ENCODE measurements at regions not wholly inside any gene's neighbourhood (a gene's known extent, or its start where the extent isn't known, plus 50 kb on each side); places are given as distances from the start of the nearest gene placed in this dataset.
A peak's percentile ranks its signal among the peaks of the same experiment; 100 is the strongest.

DNA sequence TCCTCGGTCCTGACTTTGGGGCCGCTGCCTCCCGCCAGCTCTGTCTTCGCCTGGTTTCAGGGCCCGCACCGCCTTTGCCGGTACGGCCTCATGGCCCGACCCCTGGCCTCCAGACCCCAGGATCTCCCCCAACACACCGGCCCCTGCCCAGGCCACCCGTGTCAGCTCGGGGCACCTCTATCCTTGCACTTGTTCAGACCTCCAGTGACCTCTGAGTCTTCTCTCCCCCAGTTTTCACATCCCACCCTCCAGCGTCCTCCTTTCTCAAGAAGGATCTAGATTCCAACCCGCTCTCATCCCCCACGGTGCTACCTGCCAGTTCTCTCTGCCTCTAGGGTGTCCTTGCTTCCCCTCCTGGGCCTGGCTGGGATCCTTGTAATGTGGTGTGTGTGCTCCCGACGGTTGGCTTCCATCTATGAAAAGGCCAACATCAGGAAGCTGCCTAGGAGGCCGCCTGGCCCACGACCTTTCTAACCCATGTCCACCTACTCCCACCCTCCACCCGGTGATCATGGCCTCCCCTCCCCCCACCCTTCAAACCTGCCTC, 61.1 kb downstream of the SPATA31C2 start (continued):
- TF ChIP-seq, protein P1, sequence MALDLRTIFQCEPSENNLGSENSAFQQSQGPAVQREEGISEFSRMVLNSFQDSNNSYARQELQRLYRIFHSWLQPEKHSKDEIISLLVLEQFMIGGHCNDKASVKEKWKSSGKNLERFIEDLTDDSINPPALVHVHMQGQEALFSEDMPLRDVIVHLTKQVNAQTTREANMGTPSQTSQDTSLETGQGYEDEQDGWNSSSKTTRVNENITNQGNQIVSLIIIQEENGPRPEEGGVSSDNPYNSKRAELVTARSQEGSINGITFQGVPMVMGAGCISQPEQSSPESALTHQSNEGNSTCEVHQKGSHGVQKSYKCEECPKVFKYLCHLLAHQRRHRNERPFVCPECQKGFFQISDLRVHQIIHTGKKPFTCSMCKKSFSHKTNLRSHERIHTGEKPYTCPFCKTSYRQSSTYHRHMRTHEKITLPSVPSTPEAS (tag by site-specific recombination; IDR thresholded peaks at IDR 0.05): no peak
- no peak for TF ChIP-seq ZNF837 (tag by site-specific recombination; IDR thresholded peaks at IDR 0.05)
- TF ChIP-seq, protein P2, sequence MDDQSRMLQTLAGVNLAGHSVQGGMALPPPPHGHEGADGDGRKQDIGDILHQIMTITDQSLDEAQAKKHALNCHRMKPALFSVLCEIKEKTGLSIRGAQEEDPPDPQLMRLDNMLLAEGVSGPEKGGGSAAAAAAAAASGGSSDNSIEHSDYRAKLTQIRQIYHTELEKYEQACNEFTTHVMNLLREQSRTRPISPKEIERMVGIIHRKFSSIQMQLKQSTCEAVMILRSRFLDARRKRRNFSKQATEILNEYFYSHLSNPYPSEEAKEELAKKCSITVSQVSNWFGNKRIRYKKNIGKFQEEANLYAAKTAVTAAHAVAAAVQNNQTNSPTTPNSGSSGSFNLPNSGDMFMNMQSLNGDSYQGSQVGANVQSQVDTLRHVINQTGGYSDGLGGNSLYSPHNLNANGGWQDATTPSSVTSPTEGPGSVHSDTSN (CRISPR knock-in tag; IDR thresholded peaks at IDR 0.05): no peak
- TF ChIP-seq, protein P3, sequence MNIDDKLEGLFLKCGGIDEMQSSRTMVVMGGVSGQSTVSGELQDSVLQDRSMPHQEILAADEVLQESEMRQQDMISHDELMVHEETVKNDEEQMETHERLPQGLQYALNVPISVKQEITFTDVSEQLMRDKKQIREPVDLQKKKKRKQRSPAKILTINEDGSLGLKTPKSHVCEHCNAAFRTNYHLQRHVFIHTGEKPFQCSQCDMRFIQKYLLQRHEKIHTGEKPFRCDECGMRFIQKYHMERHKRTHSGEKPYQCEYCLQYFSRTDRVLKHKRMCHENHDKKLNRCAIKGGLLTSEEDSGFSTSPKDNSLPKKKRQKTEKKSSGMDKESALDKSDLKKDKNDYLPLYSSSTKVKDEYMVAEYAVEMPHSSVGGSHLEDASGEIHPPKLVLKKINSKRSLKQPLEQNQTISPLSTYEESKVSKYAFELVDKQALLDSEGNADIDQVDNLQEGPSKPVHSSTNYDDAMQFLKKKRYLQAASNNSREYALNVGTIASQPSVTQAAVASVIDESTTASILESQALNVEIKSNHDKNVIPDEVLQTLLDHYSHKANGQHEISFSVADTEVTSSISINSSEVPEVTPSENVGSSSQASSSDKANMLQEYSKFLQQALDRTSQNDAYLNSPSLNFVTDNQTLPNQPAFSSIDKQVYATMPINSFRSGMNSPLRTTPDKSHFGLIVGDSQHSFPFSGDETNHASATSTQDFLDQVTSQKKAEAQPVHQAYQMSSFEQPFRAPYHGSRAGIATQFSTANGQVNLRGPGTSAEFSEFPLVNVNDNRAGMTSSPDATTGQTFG (tag by site-specific recombination; IDR thresholded peaks at IDR 0.05; ENCODE audit: borderline replicate concordance): no peak
- no peak; the same call in 1 of the 2 replicates for TF ChIP-seq SP7 (tag by site-specific recombination; IDR thresholded peaks at IDR 0.05)
- TF ChIP-seq ZNF768 (tag by site-specific recombination; IDR thresholded peaks at IDR 0.05): no peak
- TF ChIP-seq, protein P4, sequence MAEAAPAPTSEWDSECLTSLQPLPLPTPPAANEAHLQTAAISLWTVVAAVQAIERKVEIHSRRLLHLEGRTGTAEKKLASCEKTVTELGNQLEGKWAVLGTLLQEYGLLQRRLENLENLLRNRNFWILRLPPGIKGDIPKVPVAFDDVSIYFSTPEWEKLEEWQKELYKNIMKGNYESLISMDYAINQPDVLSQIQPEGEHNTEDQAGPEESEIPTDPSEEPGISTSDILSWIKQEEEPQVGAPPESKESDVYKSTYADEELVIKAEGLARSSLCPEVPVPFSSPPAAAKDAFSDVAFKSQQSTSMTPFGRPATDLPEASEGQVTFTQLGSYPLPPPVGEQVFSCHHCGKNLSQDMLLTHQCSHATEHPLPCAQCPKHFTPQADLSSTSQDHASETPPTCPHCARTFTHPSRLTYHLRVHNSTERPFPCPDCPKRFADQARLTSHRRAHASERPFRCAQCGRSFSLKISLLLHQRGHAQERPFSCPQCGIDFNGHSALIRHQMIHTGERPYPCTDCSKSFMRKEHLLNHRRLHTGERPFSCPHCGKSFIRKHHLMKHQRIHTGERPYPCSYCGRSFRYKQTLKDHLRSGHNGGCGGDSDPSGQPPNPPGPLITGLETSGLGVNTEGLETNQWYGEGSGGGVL (tag by site-specific recombination; IDR thresholded peaks at IDR 0.05): peak; percentile 4; the same call in 1 of the 2 replicates
- TF ChIP-seq ZNF416 (tag by site-specific recombination; IDR thresholded peaks at IDR 0.05): no peak
- no peak for TF ChIP-seq GLI2 (tag by site-specific recombination; IDR thresholded peaks at IDR 0.05; ENCODE audit: borderline replicate concordance, low read depth)
- no peak for TF ChIP-seq ZNF530 (tag by site-specific recombination; IDR thresholded peaks at IDR 0.05; ENCODE audit: low read depth)
- TF ChIP-seq ZNF10 (tag by site-specific recombination; IDR thresholded peaks at IDR 0.05): no peak
- TF ChIP-seq ZNF239 (tag by site-specific recombination; IDR thresholded peaks at IDR 0.05): no peak
- no peak for TF ChIP-seq ZNF561 (tag by site-specific recombination; IDR thresholded peaks at IDR 0.05; ENCODE audit: borderline replicate concordance)
- TF ChIP-seq ZBTB7A (tag by site-specific recombination; IDR thresholded peaks at IDR 0.05; ENCODE audit: low read depth): no peak
- TF ChIP-seq ZXDB (tag by site-specific recombination; IDR thresholded peaks at IDR 0.05): no peak
- peak; percentile 35; the same call in 1 of the 2 replicates for TF ChIP-seq BCL11B (tag by site-specific recombination; IDR thresholded peaks at IDR 0.05; ENCODE audit: low read depth)
- no peak for TF ChIP-seq ZNF302 (tag by site-specific recombination; IDR thresholded peaks at IDR 0.05; ENCODE audit: low read depth)
- TF ChIP-seq FEZF1 (tag by site-specific recombination; IDR thresholded peaks at IDR 0.05): no peak
- TF ChIP-seq ZBTB21 (tag by site-specific recombination; IDR thresholded peaks at IDR 0.05): 0 out of 2 replicates have a peak, but pooled peaks have one; percentile 1
- TF ChIP-seq, protein P5, sequence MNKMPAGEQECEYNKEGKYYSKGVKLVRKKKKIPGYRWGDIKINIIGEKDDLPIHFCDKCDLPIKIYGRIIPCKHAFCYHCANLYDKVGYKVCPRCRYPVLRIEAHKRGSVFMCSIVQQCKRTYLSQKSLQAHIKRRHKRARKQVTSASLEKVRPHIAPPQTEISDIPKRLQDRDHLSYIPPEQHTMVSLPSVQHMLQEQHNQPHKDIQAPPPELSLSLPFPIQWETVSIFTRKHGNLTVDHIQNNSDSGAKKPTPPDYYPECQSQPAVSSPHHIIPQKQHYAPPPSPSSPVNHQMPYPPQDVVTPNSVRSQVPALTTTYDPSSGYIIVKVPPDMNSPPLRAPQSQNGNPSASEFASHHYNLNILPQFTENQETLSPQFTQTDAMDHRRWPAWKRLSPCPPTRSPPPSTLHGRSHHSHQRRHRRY (tag by site-specific recombination; IDR thresholded peaks at IDR 0.05): no peak
- TF ChIP-seq, protein P6, sequence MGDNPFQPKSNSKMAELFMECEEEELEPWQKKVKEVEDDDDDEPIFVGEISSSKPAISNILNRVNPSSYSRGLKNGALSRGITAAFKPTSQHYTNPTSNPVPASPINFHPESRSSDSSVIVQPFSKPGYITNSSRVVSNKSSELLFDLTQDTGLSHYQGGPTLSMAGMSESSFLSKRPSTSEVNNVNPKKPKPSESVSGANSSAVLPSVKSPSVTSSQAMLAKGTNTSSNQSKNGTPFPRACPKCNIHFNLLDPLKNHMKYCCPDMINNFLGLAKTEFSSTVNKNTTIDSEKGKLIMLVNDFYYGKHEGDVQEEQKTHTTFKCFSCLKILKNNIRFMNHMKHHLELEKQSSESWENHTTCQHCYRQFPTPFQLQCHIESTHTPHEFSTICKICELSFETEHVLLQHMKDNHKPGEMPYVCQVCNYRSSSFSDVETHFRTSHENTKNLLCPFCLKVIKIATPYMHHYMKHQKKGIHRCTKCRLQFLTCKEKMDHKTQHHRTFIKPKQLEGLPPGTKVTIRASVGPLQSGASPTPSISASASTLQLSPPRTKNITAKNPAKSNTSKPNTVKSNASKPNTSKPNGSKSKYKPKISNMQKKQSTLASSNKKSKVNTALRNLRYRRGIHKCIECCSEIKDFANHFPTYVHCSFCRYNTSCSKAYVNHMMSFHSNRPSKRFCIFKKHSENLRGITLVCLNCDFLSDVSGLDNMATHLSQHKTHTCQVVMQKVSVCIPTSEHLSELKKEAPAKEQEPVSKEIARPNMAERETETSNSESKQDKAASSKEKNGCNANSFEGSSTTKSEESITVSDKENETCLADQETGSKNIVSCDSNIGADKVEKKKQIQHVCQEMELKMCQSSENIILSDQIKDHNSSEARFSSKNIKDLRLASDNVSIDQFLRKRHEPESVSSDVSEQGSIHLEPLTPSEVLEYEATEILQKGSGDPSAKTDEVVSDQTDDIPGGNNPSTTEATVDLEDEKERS (tag by site-specific recombination; IDR thresholded peaks at IDR 0.05): no peak
- no peak for TF ChIP-seq ZNF266 (tag by site-specific recombination; IDR thresholded peaks at IDR 0.05; ENCODE audit: low read depth)
- TF ChIP-seq ZNF426 (tag by site-specific recombination; IDR thresholded peaks at IDR 0.05): no peak
- TF ChIP-seq, protein P7, sequence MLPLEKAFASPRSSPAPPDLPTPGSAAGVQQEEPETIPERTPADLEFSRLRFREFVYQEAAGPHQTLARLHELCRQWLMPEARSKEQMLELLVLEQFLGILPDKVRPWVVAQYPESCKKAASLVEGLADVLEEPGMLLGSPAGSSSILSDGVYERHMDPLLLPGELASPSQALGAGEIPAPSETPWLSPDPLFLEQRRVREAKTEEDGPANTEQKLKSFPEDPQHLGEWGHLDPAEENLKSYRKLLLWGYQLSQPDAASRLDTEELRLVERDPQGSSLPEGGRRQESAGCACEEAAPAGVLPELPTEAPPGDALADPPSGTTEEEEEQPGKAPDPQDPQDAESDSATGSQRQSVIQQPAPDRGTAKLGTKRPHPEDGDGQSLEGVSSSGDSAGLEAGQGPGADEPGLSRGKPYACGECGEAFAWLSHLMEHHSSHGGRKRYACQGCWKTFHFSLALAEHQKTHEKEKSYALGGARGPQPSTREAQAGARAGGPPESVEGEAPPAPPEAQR (tag by site-specific recombination; IDR thresholded peaks at IDR 0.05): no peak

Measured in HEK293 (cell line).